ENCODE measurements at regions not wholly inside any gene's neighbourhood (a gene's known extent, or its start where the extent isn't known, plus 50 kb on each side); places are given as distances from the start of the nearest gene placed in this dataset.
A peak's percentile ranks its signal among the peaks of the same experiment; 100 is the strongest.

DNA sequence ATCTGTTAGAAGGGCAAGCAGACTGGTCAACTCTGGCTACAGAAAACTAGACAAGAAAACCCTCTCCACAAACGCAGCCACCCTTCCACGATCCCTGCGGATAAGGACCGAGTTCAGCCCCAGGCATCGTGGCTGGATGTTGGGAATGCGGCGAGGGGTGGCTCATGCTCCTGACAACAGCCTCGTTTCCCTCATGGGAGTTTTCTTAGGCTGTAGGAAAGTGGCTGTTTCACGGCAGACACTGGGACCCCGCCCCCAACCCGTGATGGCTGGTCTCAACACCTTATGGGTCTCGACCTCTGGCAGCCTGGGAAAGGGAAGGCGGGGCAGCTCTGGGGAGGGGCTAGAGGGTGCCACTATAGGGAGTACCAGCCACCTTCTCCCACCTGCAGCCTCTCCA, 123.3 kb downstream of the RFLNA start:
- H3K18ac ChIP-seq (ENCODE audit: insufficient read length, low read depth, low read length): no peak overlapping the region

More for the DNA sequence above, 123.3 kb downstream of the RFLNA start:
- Mint-ChIP-seq H3K4me3 (no peak overlapping the region), H3K4me1 (peaks cover 0 to 6% of the 10 kb centered on the region in 2 experiments; a peak in 2 of 4 replicates), H3K27ac (peak overlapping the region in 2 of 3 experiments; percentile 64 to 86; a peak in 2 of 7 replicates), H3K9me3 (no peaks in the 10 kb centered on the region), H3K27me3 (ENCODE audit: low read depth) (no peaks in the 10 kb centered on the region), H3K36me3 (ENCODE audit: insufficient read depth in 1 of 3, low read depth in 3 of 3) (peaks cover 24 to 51% (median 48%) of the 10 kb centered on the region in 3 experiments; a peak in 6 of 7 replicates)
- TF ChIP-seq CTCF (conservative IDR thresholded peaks at IDR 0.05): no peak
- H2AFZ ChIP-seq (ENCODE audit: low read length): no peak overlapping the region
- no peak overlapping the region for H2BK12ac ChIP-seq (ENCODE audit: insufficient read length, low read depth, low read length)
- H3K27me3 ChIP-seq (ENCODE audit: insufficient read depth, low read length): no peaks in the 10 kb centered on the region
- no peak overlapping the region for H3T11ph ChIP-seq (ENCODE audit: low read length)
- no peak overlapping the region for H2AK5ac ChIP-seq (ENCODE audit: insufficient read length, low read length)
- no peak overlapping the region for H2BK120ac ChIP-seq (ENCODE audit: low read depth, low read length, poor library complexity, severe bottlenecking)
- no peak overlapping the region for H3K23ac ChIP-seq (ENCODE audit: insufficient read length, low read depth, low read length)
- H3K23me2 ChIP-seq (ENCODE audit: insufficient read length, low read depth, low read length, poor library complexity, severe bottlenecking): no peaks in the 10 kb centered on the region
- no peak overlapping the region for H4K5ac ChIP-seq (ENCODE audit: insufficient read length, low read depth, low read length)
- no peaks in the 10 kb centered on the region for H3K9me3 ChIP-seq (ENCODE audit: control insufficient read depth, low read depth, low read length)
- WGBS (ENCODE audit: extremely low coverage, insufficient read length, low lambda C conversion rate): no CpG with 5 or more reads among the region's 13 CpGs
- H2BK20ac ChIP-seq (ENCODE audit: low read depth, low read length, poor library complexity, severe bottlenecking): no peak overlapping the region
- H3K4me1 ChIP-seq (ENCODE audit: insufficient read depth, low read length): no peaks in the 10 kb centered on the region; the same call in 1 of the 2 replicates
- no peaks in the 10 kb centered on the region for H3K79me1 ChIP-seq (ENCODE audit: insufficient read depth, low read depth, low read length, poor library complexity, severe bottlenecking)
- H3K4ac ChIP-seq (ENCODE audit: low read depth, low read length): no peak overlapping the region
- H4K20me1 ChIP-seq (ENCODE audit: control insufficient read depth, insufficient read depth, insufficient read length): no peaks in the 10 kb centered on the region
- H4K91ac ChIP-seq (ENCODE audit: insufficient read length, low read depth, low read length): no peak overlapping the region
- no peak overlapping the region for H4K8ac ChIP-seq (replicated peaks; ENCODE audit: insufficient read length, low read depth, low read length)
- H3K14ac ChIP-seq (ENCODE audit: insufficient read depth, low read length): no peak overlapping the region
- no peak overlapping the region for H2BK5ac ChIP-seq (ENCODE audit: insufficient read length, low read length)
- H3K9ac ChIP-seq (ENCODE audit: extremely low read depth, insufficient read length, low read length): no peak overlapping the region
- no peak overlapping the region for H2BK15ac ChIP-seq (ENCODE audit: low read depth, low read length)
- H3K4me2 ChIP-seq (ENCODE audit: insufficient read depth, insufficient read length, low read length): no peak overlapping the region
- no peak for DNase-seq
- H3K27ac ChIP-seq (ENCODE audit: insufficient read length, low read depth, low read length): no peak overlapping the region
- H3K79me2 ChIP-seq (ENCODE audit: insufficient read depth, low read length): no peaks in the 10 kb centered on the region
- H3K56ac ChIP-seq (ENCODE audit: insufficient read length, low read depth, low read length): no peak overlapping the region

All from H9 (cell line).